A549 (cell line): ENCODE measurements at regions not wholly inside any gene's neighbourhood (a gene's known extent, or its start where the extent isn't known, plus 50 kb on each side); places are given as distances from the start of the nearest gene placed in this dataset.

Source experiments
- ATAC-seq, 2 experiments: fragments of 200-7000 bp in 1 of 2; fragments of >200 bp in 1 of 2; cut with Nextera tagmentation in 1 of 2; cut with Tn5 transposase in 1 of 2; 3 replicates each; pipeline versions ENCODE4 v1.8.0 to v1.9.1; 2018 to 2020; ENCODE audit warnings: mild to moderate bottlenecking in 1 of 2, moderate library complexity in 1 of 2
- CTCF ChIA-PET: fragments of 300-600 bp; sonication (Branson Sonifier 250); formaldehyde crosslinking; extraction: SDS; loops from one replicate; lab custom pipeline; 2021; ENCODE audit warnings: antibody characterized with exemption, inconsistent platforms; lab: Yijun Ruan, JAX
- POLR2A ChIA-PET: fragments of 350-600 bp; formaldehyde crosslinking; extraction: SDS; loops from one replicate; lab custom pipeline; 2021; ENCODE audit warnings: antibody characterized with exemption, inconsistent platforms; lab: Yijun Ruan, JAX
- DNase-seq, 2 experiments: peaks; one replicate each; pipeline versions ENCODE4 v3.0.0 to v3.0.0-alpha.2; 2011 to 2016; ENCODE audit warnings: low read depth in 1 of 2, low spot score in 1 of 2
- FAIRE-seq: peaks from 2 replicates; lab custom pipeline; 2011; peaks lifted over from hg19 to GRCh38; lab: Jason Lieb, UNC
- H3K27ac ChIP-seq, 2 experiments: fragments of >200 bp; sonication (Bioruptor Twin); formaldehyde crosslinking; 3 replicates each; pipeline ENCODE4 v1.5.1; 2016 to 2017
- H3K4me1 ChIP-seq: fragments of >200 bp; sonication (Bioruptor Twin); formaldehyde crosslinking; 3 replicates; pipeline ENCODE4 v1.6.1; 2016
- H3K4me2 ChIP-seq: fragments of >200 bp; sonication (Bioruptor Twin); formaldehyde crosslinking; 3 replicates; pipeline ENCODE4 v1.6.1; 2016
- H3K4me3 ChIP-seq: fragments of >200 bp; sonication (Bioruptor Twin); formaldehyde crosslinking; 3 replicates; pipeline ENCODE4 v1.5.1; 2016
- H3K9me3 ChIP-seq: fragments of >200 bp; sonication (Bioruptor Twin); formaldehyde crosslinking; 3 replicates; pipeline ENCODE4 v1.6.1; 2016
- CBX2 ChIP-seq: fragments of 200-600 bp; sonication (generic); IDR thresholded peaks from 2 replicates; pipeline ENCODE4 v1.6.1; 2016; ENCODE audit warnings: low read depth, mild to moderate bottlenecking, borderline replicate concordance
- CBX8 ChIP-seq: fragments of 200-600 bp; sonication (generic); IDR thresholded peaks from 2 replicates; pipeline ENCODE4 v1.6.1; 2016
- CHD2 ChIP-seq: fragments of 150-350 bp; IDR thresholded peaks from 2 replicates; pipeline ENCODE4 v1.6.1; 2014; ENCODE audit warnings: low read length; ENCODE audit not compliant: partially characterized antibody
- CHD4 ChIP-seq: fragments of 200-600 bp; sonication (generic); IDR thresholded peaks from 2 replicates; pipeline ENCODE4 v1.6.1; 2016; ENCODE audit warnings: antibody characterized with exemption, mild to moderate bottlenecking, borderline replicate concordance
- EHF ChIP-seq: fragments of 250-450 bp; sonication (Bioruptor Pico); IDR thresholded peaks from 2 replicates; pipeline ENCODE4 v1.5.0; 2020; ENCODE audit warnings: mild to moderate bottlenecking
- EHMT2 ChIP-seq: fragments of 200-600 bp; sonication (generic); IDR thresholded peaks from 2 replicates; pipeline ENCODE4 v1.6.1; 2016; ENCODE audit warnings: antibody characterized with exemption, low read depth, mild to moderate bottlenecking, moderate library complexity
- EP300 ChIP-seq, 2 experiments: fragments of >200 bp; sonication (Bioruptor Twin); formaldehyde crosslinking; IDR thresholded peaks; 2 replicates in 1 of 2; 3 replicates in 1 of 2; pipeline ENCODE4 v1.6.1; 2016 to 2017
- FOSL2 ChIP-seq, 2 experiments: fragments of 450-650 bp in 1 of 2; fragments of >200 bp in 1 of 2; sonication (Bioruptor Twin) in 1 of 2; formaldehyde crosslinking; IDR thresholded peaks; 2 replicates each; pipeline versions ENCODE4 v1.5.0 to v1.6.1; 2016 to 2020; ENCODE audit warnings: mild to moderate bottlenecking in 1 of 2, moderate library complexity in 1 of 2
- GATA3 ChIP-seq: IDR thresholded peaks from 2 replicates; pipeline ENCODE4 v1.6.1; 2012; ENCODE audit warnings: borderline replicate concordance
- HOXA7 ChIP-seq: fragments of 250-450 bp; sonication (Bioruptor Pico); IDR thresholded peaks from 2 replicates; pipeline ENCODE4 v1.5.0; 2020; ENCODE audit warnings: mild to moderate bottlenecking, moderate library complexity
- HOXB5 ChIP-seq: fragments of 250-450 bp; sonication (Bioruptor Pico); IDR thresholded peaks from 2 replicates; pipeline ENCODE4 v1.5.0; 2020; ENCODE audit warnings: mild to moderate bottlenecking, moderate library complexity
- JUNB ChIP-seq: fragments of >200 bp; sonication (Bioruptor Twin); formaldehyde crosslinking; IDR thresholded peaks from 2 replicates; pipeline ENCODE4 v1.6.1; 2016
- KDM1A ChIP-seq: fragments of 200-600 bp; sonication (generic); IDR thresholded peaks from 2 replicates; pipeline ENCODE4 v1.6.1; 2016; ENCODE audit warnings: low read depth, mild to moderate bottlenecking
- KDM5A ChIP-seq: fragments of 200-600 bp; sonication (generic); IDR thresholded peaks from 2 replicates; pipeline ENCODE4 v1.6.1; 2016; ENCODE audit warnings: antibody characterized with exemption, mild to moderate bottlenecking
- RAD21 ChIP-seq, 2 experiments: fragments of >200 bp in 1 of 2; sonication (Bioruptor Twin) in 1 of 2; formaldehyde crosslinking in 1 of 2; IDR thresholded peaks in 1 of 2; conservative IDR thresholded peaks in 1 of 2; 2 replicates in 1 of 2; 3 replicates in 1 of 2; pipeline ENCODE4 v1.6.1; 2012 to 2018; ENCODE audit warnings: inconsistent platforms in 1 of 2
- RCOR1 ChIP-seq: fragments of 150-350 bp; IDR thresholded peaks from 2 replicates; pipeline ENCODE4 v1.6.1; 2014; ENCODE audit warnings: antibody characterized with exemption, low read length, low read depth
- TP53 ChIP-seq: fragments of 250-450 bp; sonication (Bioruptor Pico); IDR thresholded peaks from 2 replicates; pipeline ENCODE4 v1.5.0; 2021; ENCODE audit warnings: mild to moderate bottlenecking, moderate library complexity
- ZC3H11A ChIP-seq: fragments of 450-650 bp; IDR thresholded peaks from 2 replicates; pipeline ENCODE4 v1.6.1; 2014; ENCODE audit warnings: antibody characterized with exemption, mild to moderate bottlenecking
- ZSCAN20 ChIP-seq: fragments of 250-450 bp; sonication (Bioruptor Pico); IDR thresholded peaks from 2 replicates; pipeline ENCODE4 v1.8.0; 2022; ENCODE audit warnings: mild to moderate bottlenecking, moderate library complexity
- WGBS: methylation state at CpG from one replicate; pipeline ENCODE4 v1.1.6; 2017; ENCODE audit errors: missing lambda C conversion rate; 5-methylcytosine and 5-hydroxymethylcytosine counted together
- TF ChIP-seq, protein P1 (sequence below): fragments of >200 bp; sonication (Bioruptor Twin); formaldehyde crosslinking; IDR thresholded peaks from 3 replicates; pipeline ENCODE4 v1.6.1; 2016
- TF ChIP-seq, protein P2 (sequence below): fragments of 200-600 bp; sonication (generic); IDR thresholded peaks from 2 replicates; pipeline ENCODE4 v1.6.1; 2016; ENCODE audit warnings: antibody characterized with exemption, mild to moderate bottlenecking, moderate library complexity
- TF ChIP-seq, protein P3 (sequence below): IDR thresholded peaks from 2 replicates; pipeline ENCODE4 v1.6.1; 2012
- TF ChIP-seq, protein P4 (sequence below): fragments of >200 bp; sonication (Bioruptor Twin); formaldehyde crosslinking; IDR thresholded peaks from 2 replicates; pipeline ENCODE4 v1.6.1; 2016
- TF ChIP-seq, protein P5 (sequence below): fragments of >200 bp; sonication (Bioruptor Twin); formaldehyde crosslinking; IDR thresholded peaks from 3 replicates; pipeline ENCODE4 v1.5.1; 2016
- TF ChIP-seq, protein P6 (sequence below): IDR thresholded peaks from 2 replicates; pipeline ENCODE4 v1.6.1; 2012; ENCODE audit warnings: low read depth, borderline replicate concordance
- TF ChIP-seq, protein P7 (sequence below): fragments of 450-650 bp; IDR thresholded peaks from 2 replicates; pipeline ENCODE4 v1.6.1; 2014; ENCODE audit warnings: antibody characterized with exemption
- TF ChIP-seq, protein P8 (sequence below): fragments of 150-350 bp; IDR thresholded peaks from 2 replicates; pipeline ENCODE4 v1.6.1; 2014; ENCODE audit warnings: low read depth, mild to moderate bottlenecking, low read length

DNA sequence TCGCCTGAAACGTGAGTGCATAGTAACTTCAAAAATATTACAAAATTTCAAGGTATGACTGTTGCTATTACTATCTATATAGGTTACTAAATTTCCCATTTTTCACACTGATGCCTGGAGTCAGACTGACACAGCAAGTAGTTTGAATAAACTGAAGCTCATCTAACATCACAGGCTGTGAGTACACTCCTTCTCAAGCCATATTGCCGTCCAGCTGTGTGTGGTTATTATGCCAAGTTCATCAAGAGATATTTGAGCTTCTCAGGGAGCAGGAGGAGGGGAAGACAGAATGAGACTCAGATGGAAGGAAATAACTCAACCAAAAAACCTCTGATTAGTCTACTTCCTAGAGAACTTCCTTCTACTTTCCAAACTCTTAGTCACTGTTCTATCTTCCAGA, 473.9 kb downstream of the TOX3 start:
- TF ChIP-seq ZSCAN20 (CRISPR knock-in tag) (no peak), FOSL2 (IDR thresholded peaks at IDR 0.05) (no peak), FOSL2 (CRISPR knock-in tag; IDR thresholded peaks at IDR 0.05) (no peak), GATA3 (no peak), HOXA7 (CRISPR knock-in tag) (no peak), HOXB5 (no peak), CHD2 (no peak), KDM1A (no peak), CHD4 (no peak), EHF (no peak), CBX2 (no peak), ZC3H11A (no peak), CBX8 (no peak)
- TF ChIP-seq, protein P1, sequence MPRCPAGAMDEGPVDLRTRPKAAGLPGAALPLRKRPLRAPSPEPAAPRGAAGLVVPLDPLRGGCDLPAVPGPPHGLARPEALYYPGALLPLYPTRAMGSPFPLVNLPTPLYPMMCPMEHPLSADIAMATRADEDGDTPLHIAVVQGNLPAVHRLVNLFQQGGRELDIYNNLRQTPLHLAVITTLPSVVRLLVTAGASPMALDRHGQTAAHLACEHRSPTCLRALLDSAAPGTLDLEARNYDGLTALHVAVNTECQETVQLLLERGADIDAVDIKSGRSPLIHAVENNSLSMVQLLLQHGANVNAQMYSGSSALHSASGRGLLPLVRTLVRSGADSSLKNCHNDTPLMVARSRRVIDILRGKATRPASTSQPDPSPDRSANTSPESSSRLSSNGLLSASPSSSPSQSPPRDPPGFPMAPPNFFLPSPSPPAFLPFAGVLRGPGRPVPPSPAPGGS: no peak
- TF ChIP-seq, protein P2, sequence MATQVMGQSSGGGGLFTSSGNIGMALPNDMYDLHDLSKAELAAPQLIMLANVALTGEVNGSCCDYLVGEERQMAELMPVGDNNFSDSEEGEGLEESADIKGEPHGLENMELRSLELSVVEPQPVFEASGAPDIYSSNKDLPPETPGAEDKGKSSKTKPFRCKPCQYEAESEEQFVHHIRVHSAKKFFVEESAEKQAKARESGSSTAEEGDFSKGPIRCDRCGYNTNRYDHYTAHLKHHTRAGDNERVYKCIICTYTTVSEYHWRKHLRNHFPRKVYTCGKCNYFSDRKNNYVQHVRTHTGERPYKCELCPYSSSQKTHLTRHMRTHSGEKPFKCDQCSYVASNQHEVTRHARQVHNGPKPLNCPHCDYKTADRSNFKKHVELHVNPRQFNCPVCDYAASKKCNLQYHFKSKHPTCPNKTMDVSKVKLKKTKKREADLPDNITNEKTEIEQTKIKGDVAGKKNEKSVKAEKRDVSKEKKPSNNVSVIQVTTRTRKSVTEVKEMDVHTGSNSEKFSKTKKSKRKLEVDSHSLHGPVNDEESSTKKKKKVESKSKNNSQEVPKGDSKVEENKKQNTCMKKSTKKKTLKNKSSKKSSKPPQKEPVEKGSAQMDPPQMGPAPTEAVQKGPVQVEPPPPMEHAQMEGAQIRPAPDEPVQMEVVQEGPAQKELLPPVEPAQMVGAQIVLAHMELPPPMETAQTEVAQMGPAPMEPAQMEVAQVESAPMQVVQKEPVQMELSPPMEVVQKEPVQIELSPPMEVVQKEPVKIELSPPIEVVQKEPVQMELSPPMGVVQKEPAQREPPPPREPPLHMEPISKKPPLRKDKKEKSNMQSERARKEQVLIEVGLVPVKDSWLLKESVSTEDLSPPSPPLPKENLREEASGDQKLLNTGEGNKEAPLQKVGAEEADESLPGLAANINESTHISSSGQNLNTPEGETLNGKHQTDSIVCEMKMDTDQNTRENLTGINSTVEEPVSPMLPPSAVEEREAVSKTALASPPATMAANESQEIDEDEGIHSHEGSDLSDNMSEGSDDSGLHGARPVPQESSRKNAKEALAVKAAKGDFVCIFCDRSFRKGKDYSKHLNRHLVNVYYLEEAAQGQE: no peak
- TF ChIP-seq, protein P3, sequence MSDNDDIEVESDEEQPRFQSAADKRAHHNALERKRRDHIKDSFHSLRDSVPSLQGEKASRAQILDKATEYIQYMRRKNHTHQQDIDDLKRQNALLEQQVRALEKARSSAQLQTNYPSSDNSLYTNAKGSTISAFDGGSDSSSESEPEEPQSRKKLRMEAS: no peak
- TF ChIP-seq, protein P4, sequence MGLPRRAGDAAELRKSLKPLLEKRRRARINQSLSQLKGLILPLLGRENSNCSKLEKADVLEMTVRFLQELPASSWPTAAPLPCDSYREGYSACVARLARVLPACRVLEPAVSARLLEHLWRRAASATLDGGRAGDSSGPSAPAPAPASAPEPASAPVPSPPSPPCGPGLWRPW: no peak
- TF ChIP-seq, protein P5, sequence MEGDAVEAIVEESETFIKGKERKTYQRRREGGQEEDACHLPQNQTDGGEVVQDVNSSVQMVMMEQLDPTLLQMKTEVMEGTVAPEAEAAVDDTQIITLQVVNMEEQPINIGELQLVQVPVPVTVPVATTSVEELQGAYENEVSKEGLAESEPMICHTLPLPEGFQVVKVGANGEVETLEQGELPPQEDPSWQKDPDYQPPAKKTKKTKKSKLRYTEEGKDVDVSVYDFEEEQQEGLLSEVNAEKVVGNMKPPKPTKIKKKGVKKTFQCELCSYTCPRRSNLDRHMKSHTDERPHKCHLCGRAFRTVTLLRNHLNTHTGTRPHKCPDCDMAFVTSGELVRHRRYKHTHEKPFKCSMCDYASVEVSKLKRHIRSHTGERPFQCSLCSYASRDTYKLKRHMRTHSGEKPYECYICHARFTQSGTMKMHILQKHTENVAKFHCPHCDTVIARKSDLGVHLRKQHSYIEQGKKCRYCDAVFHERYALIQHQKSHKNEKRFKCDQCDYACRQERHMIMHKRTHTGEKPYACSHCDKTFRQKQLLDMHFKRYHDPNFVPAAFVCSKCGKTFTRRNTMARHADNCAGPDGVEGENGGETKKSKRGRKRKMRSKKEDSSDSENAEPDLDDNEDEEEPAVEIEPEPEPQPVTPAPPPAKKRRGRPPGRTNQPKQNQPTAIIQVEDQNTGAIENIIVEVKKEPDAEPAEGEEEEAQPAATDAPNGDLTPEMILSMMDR: no peak
- TF ChIP-seq, all 56 proteins: peak for 0
- Histone ChIP-seq H3K27ac (no peak overlapping the region), H3K9me3 (no peaks in the 10 kb centered on the region), H3K4me2 (no peak overlapping the region), H3K4me1 (no peaks in the 10 kb centered on the region), H3K4me3 (no peak overlapping the region)
- FAIRE-seq (no peak), DNase-seq (no peak), ATAC-seq (no peak)
- WGBS: 2% methylated on average over 3 of the region's 3 CpGs
- CTCF ChIA-PET: interaction anchor here (0.8 to 2.0 kb wide), 3 partner anchors 836 to 949 kb away, joined by 3 to 8 read pairs (median 3); no protein-coding TSS in a partner anchor
- POLR2A ChIA-PET: no interaction called here

DNA sequence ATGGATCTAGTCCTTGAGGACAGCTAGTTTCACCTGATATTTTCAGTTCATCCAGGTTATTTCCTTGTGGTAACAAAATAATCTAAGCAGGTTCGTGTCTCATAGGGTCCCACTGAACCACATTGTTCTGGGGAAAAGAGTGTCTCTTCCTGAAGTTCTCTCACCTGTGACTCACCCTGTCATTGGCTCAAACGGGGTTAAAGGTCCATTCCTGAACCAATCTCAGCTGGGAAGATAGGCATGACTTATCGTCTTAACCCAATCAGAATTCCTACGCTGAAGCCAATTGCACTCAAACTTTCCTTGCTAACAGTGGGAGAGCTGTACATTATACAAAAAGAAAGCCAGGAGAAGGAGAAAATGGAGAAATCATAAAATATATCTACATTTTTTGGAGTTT, 475.8 kb downstream of the TOX3 start:
- ATAC-seq (no peak), DNase-seq (no peak), FAIRE-seq (no peak)
- H3K4me2 ChIP-seq: no peak overlapping the region
- no peak overlapping the region for H3K4me3 ChIP-seq
- CTCF ChIA-PET: interaction anchor here (0.7 to 1.0 kb wide), 2 partner anchors 14 to 842 kb away, joined by 3 to 4 read pairs; no protein-coding TSS in a partner anchor
- POLR2A ChIA-PET: no interaction called here
- H3K9me3 ChIP-seq: no peaks in the 10 kb centered on the region
- H3K4me1 ChIP-seq: no peaks in the 10 kb centered on the region
- 33% methylated on average over 4 of the region's 4 CpGs for WGBS
- H3K27ac ChIP-seq: no peak overlapping the region
- TF ChIP-seq RCOR1 (no peak), TP53 (CRISPR knock-in tag) (no peak), JUNB (no peak), RAD21 (conservative IDR thresholded peaks at IDR 0.05 in 1 of 2, IDR thresholded peaks at IDR 0.05 in 1 of 2) (no peak), EP300 (IDR thresholded peaks at IDR 0.05) (no peak), KDM5A (no peak), EHMT2 (no peak), HOXA7 (CRISPR knock-in tag) (no peak)
- TF ChIP-seq, protein P1: no peak
- TF ChIP-seq, protein P6, sequence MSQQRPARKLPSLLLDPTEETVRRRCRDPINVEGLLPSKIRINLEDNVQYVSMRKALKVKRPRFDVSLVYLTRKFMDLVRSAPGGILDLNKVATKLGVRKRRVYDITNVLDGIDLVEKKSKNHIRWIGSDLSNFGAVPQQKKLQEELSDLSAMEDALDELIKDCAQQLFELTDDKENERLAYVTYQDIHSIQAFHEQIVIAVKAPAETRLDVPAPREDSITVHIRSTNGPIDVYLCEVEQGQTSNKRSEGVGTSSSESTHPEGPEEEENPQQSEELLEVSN: no peak
- TF ChIP-seq, protein P7, sequence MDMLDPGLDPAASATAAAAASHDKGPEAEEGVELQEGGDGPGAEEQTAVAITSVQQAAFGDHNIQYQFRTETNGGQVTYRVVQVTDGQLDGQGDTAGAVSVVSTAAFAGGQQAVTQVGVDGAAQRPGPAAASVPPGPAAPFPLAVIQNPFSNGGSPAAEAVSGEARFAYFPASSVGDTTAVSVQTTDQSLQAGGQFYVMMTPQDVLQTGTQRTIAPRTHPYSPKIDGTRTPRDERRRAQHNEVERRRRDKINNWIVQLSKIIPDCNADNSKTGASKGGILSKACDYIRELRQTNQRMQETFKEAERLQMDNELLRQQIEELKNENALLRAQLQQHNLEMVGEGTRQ: no peak
- TF ChIP-seq, protein P8, sequence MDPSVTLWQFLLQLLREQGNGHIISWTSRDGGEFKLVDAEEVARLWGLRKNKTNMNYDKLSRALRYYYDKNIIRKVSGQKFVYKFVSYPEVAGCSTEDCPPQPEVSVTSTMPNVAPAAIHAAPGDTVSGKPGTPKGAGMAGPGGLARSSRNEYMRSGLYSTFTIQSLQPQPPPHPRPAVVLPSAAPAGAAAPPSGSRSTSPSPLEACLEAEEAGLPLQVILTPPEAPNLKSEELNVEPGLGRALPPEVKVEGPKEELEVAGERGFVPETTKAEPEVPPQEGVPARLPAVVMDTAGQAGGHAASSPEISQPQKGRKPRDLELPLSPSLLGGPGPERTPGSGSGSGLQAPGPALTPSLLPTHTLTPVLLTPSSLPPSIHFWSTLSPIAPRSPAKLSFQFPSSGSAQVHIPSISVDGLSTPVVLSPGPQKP: no peak
